Activated CD4-positive, alpha-beta T cell treated with anti-CD3 and anti-CD28 coated beads, Interleukin-2, Interleukin-4, amounts not matched to agents 100 ng/mL and 50 ng/mL, durations not matched to agents 16 hours and 8 hours (primary cell): ENCODE measurements at regions not wholly inside any gene's neighbourhood (a gene's known extent, or its start where the extent isn't known, plus 50 kb on each side); places are given as distances from the start of the nearest gene placed in this dataset.

Experiments used
- DNase-seq: peaks from one replicate; pipeline ENCODE4 v3.0.0-alpha.2; 2020; ENCODE audit warnings: low spot score

DNA sequence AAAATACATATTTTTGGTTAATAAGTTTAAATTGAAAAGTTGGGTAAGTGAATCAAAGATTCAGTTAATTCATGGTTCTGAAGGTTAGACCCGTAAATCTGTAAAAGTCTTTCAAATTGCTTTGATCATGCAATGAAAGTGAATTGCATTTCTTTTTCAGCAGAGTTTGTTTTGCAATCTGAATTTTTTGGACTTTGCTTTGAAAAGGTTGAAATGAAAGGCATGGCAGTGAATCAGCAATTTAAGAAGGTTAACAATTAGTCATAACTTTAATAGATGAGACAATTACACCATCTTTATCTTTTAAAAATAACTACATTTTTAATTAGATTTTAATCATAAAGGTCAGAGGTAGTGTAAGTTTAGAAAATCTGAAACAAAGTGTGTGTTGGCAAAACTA lies 310.9 kb upstream of the KCNJ16 start:
- DNase-seq = no peak

DNA sequence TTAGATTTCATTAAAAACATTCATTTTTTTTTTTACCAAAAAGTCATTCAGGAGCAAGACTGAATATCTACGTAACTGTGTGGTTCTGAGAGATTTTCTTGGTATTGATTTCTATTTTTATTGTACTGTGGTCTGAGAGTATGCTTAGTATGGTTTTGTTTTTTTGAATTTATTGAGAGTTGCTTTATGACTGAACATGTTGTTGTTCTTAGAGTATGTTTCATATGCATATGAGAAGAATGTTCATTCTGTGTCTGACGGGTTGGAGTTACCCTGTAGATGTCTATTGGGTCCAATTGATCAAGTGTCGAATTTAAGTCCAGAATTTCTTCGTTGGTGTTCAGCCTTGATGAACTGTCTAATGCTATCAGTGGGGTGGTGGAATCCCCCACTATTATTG lies 306.0 kb upstream of the KCNJ16 start:
- DNase-seq = no peak

DNA sequence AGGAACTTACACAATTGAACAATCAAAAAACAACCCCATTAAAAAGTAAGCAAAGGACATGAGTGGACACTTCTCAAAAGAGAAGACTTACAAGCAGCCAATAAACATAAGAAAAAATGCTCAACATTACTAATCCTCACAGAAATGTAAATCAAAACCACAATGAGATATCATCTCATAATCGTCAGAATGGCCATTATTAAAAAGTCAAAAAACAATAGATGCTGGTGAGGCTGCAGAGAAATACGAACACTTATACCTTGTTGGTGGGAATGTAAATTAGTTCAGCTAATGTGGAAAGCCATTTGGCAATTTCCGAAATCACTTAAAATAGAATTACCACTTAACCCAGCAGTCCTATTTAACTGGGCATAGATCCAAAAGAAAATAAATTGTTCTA lies 301.9 kb upstream of the KCNJ16 start:
- no peak for DNase-seq

DNA sequence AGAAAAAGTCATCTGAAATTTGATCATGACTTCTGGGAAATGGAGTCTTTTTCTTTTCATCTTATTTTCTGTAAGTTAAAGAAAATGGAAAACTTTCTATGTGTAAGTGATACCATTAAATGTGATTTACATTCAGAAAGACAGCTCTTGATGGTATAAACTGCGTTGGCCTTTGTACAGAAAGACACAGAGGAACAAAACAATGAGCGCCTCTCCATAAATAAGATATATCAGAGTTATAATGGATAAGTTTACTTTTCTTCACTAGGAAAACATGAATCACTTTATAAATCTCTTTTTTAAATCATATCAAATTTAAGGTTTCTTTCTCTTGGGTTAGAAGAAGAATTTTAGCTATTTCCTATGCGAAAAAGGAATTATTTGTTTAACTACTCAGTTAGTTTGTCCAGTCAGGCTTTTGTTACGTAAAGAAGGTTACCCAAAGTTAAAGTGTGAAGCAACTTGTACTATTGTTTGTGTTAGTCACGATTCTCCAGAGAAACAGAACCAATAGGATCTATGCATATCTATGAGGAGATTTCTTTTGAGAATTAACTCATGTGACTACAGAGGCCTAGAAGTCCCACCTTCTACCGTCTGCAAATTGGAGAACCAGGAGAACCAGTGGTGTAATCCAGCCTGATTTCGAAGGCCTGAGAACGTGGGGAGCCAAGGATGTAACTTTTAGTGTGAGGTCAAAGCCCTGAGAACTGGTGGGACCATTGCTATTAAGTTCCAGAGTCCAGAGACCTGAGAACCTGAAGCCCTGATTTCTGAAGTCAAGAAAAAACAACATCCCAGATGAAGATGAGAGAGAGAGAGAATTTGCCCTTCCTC lies 295.4 kb upstream of the KCNJ16 start:
- DNase-seq = no peak

DNA sequence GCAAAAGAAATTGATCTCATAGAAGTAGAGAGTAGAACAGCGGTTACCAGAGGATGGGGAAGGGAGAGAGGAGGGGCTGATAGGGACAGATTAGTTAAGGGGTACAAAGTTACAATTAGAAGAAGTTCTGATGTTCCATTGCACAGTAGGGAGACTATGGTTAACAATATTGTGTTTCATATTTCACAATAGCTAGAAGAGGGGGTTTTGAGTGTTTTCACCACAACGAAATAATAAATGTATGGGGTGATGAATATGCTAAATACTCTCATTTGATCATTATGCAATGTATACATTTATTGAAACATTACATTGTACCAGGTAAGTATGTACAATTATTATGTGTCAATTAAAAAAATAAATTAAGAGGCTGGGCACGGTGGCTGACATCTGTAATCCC lies 291.2 kb upstream of the KCNJ16 start:
- DNase-seq = no peak

DNA sequence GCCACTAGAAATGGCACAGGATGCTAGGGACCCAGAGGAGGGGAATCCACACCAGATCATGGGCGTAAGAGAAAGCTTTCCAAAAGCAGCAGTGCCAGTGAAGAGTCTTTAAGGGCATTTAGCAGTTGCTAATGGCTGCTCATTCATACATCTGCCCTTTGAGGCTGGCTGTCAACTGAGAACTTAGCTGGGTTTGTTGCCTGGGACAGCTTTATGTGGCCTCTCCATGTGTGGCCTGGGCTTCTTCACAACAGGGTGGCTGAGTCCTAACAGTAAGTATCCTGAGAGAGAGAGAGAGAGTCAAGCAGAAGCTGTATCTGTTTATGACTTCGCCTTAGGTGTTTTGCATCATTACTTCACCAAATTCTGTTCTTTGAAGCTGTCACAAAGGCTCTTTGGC lies 286.1 kb upstream of the KCNJ16 start:
- no peak for DNase-seq

DNA sequence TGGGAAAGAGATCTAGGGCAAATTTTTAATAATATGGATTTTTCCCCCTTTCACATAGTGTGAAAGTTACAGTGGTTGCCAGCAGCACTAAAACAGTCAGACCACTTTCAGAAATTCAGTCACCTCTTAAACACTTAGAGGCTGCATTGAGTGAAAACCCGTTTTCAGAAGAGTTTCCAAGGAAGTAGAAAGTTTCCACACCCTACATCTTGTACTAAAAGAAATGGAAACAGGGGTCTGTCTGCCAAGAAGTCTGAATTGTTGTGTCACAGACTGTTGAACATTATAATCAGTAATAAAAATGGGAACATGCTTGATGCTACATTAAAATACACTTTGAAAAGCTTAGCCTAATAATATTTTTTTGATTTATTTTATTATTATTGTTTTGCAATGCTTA lies 278.9 kb upstream of the KCNJ16 start:
- DNase-seq = no peak

DNA sequence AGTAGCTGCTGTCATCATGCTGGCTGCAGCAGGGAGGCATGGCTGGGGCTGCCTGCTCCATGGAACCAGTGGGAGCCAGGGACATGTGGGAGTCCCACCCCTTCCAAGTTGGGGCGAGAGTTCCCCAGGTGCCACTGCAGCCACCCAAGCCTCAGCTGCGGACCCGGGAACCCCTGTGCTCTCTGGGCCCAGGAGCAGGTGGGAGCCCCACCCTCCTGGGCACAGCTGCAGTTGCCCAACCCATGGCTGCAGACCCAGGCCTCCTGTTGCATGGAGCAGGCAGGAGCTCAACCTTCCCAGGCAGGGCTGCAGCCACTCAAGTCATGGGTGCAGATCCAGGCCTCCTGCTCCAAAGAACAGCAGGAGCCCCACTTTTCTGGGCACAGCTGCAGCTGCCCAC lies 274.2 kb upstream of the KCNJ16 start:
- no peak for DNase-seq

DNA sequence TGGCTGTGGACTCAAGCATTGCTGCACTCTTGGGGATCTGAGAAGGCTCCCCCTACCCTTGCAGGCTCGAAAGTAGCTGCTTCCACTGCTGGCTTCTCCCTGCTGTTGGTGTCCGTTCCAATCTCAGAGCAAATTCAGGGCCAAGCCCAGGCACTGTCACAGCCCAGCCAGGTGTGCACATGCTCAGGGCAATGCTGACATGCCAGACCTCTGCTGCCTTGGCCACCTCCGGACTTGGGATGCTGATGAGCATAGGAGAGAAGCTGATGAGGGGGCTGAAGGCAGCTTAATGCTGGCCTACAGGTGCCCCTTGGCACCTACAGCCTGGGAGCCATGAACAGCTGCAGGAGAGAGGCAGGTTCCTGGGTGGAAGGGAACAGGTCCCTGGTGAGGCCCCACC lies 273.7 kb upstream of the KCNJ16 start:
- DNase-seq = no peak

DNA sequence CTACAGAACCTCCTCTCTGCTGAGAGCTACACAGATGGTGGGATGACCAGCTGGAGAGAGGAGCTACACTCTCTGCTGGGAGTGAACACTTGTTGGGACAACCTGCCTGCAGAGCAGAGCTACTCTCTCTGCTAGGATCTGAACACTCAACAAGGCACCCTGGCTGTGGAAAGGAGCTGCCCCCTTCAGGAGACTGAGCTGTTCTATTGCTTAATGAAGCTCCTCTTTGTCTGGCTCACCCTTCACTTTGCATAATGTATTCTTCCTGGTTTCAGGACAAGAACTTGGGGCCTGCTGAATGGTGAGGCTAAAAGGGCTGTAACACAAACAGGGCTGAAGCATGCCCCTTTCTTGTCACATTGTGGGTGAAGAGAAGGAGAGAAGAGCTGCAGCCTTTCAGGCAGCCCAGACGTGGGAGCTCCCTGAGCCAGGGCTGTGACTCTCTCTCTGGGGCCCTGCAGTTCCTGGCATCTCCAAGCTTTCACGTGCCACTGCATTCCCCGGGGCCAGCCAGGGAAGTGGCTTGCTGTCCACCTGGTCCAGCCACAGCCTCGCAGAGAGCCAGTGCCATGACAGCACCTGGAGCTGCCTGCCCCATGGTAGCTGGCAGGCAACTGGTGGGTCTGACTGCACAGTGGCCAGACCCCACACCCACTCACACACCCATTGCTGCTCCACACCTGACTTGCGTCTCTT lies 272.8 kb upstream of the KCNJ16 start:
- DNase-seq = no peak

DNA sequence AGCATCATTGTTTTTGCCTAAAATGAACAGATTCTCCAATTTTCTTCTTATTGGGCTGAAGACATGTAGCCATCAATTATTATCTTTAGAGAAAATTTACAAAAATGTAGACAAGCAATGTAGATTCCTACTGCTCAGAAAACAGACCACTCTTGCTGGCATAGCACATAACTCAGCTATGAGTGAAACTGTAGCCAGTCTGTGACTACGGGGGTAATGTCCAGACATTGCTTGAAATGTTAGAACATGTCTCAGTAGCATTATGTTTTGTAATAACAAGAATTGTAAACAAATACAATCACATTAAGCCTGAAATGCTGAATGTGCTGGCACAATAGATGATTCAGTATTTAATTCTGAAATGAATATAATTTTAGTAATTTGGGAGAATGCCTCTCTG lies 265.7 kb upstream of the KCNJ16 start:
- no peak for DNase-seq

DNA sequence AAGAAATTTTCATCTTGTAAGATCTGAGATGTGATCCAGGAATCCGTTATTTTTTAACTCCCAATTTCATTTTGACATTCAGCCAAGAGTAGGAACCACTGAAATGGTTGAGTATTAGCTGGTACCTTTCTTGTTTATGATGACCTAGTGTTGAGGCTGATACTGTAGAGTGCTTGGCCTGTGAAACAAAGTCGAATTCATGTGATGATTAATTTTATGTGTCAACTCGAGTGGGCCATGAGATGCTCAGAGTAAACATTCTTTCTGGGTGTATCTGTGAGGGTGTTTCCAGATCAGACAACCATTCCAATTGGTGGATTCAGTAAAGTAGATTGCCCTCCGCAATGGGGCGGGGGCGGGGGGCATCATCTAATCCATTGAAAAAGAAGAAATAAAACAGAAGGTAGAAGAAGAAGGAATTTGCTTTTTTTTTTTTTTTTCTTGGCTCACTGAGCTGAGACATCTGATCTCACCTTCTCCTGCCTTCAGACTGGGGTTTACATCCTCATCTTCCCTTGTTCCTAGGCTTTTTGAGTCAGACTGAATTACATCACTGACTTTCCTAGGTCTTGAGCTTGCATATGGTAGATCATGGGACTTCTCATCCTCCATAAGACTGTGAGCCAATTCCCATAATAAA lies 264.6 kb upstream of the KCNJ16 start:
- no peak for DNase-seq

DNA sequence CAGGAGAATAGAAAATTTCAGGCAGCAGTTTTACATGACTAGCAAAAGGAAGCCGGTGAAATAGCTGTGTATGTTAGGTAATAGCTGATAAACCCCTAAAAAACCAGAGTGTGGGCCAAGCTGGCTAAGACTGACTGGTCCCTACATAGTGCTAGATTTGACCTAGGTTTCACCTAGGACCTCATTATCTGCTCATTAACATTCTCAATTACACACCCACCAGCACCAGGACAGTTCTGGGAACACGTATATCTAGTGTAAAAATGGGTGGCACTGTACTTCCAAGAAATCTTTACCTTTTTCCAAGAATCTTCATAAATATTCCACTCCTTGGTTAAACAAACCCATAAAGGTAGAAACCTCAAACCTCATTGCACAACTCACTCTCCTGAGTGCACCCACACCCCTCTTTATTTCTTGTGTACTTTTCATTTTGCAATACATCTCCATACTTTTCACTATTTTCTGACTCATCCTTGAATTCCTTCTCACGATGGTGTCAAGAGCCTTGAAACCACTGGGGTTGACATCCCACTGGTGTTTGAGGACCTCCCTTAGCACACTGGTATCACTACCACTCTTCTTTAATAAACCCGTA lies 262.7 kb upstream of the KCNJ16 start:
- no peak for DNase-seq

DNA sequence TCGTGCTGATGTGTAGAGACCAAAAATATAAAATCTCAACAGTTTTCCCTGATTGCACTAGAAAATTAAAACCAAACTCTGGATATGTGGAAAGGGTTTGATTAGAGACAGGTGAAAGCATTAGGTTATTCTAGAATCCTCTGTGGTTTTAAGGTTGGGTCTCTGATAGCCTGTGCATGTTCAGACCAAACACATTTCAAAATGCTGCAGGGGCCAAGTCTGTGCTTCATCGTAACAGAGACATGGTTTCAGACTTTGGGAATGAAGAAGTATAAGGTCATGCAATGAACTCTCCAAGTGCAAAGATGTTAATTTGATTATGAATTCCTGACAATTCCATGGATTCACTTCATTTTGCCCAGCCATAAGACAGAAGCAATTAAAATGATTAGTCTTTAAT lies 261.0 kb upstream of the KCNJ16 start:
- DNase-seq = no peak

DNA sequence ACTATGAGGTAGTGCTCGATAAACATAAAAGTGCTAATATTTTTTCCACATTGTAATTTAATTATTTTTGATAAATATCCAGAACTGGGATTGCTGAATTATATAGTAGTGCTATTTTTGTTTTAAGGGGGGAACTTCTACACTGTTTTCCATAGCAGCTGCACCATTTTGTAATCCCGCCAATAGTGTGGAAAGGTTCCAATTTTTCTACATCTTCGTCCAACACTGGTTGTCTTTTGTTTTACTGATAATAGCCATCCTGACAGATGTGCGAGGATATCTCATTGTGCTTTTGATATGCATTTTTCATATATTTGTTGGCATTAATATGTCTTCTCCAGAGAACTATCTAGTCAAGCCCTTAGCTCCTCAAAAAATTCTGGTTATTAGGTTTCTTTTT lies 259.6 kb upstream of the KCNJ16 start:
- DNase-seq = no peak

DNA sequence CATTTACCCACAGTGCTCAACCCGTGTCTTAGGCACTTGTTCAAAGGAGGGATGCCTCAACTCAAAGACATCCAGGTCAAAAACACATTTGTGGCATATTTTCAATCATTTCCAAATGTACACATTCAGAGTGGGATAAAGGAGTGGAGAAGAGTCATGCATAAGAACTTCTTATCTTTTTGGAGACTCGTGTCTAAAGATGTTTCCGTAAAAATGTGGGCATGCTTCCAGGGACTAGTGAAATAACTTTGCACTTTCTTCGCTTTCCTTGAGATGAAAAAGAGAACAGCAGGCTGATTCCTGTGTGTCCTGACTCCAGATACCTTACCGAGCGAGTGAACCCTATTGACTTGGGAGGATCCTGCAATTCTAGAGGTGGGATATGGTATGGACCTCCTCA lies 256.6 kb upstream of the KCNJ16 start:
- DNase-seq = no peak

DNA sequence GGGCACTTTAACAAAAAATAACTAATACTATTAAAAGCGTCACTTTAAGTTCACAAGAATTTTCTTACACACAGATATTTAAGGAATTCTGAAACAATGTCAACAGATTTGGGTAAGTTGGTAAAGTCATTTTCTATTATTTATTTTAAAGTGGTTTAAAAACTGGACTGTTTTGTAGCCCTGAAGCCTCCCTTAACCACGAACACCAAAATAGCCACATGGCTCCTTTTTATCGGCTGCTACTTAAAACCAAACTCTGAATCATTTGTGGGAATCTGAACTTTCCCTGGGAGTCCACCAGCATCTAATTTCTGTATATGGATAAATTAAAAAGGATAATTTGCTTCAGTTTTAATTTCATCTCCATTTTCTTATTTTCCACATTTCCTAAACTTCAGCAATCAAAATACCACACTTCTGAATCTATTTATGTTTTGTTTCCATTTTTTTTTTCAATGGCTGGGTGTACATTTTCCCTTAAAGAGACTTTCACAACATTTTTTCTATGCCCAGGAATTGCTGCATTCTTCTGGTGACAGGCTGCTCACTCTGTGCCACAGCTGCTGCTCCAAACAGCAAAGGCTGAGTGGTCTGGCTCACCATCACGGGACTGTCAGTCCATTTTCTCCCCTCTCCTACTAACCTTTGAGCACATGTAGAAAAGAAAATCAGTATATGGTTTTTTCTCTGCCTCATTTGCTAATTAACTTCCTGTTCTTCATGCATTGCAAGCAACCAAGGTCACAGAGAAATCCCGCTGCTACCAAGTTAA lies 255.5 kb upstream of the KCNJ16 start:
- DNase-seq = no peak

DNA sequence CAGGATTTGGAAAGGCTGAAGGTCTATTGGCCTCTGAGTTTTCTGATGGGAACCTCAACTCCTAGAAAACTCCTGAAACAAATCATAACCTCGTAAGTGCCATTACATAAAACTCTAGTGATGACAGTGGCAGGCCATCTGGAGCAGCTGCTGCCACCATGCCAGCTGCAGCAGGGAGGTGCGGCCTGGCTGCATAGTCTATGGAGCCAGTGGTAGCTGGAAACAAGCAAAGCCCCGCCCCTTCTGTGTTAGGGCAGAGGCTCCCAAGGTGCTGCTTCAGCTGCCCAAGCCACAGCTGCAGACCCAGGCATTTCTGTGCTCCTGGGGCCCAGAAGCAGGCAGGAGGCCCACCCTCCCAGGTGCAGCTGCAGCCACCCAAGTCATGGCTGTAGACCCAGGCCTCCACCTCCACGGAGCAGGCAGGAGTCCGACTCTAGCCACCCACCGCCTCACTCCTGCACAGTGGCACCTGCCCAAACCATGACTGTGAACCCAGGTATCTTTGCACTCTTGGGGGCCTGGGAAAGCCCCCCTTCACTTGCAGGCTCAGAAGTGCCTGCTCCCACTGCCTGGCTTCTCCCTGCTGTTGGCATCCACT lies 254.1 kb upstream of the KCNJ16 start:
- no peak for DNase-seq

DNA sequence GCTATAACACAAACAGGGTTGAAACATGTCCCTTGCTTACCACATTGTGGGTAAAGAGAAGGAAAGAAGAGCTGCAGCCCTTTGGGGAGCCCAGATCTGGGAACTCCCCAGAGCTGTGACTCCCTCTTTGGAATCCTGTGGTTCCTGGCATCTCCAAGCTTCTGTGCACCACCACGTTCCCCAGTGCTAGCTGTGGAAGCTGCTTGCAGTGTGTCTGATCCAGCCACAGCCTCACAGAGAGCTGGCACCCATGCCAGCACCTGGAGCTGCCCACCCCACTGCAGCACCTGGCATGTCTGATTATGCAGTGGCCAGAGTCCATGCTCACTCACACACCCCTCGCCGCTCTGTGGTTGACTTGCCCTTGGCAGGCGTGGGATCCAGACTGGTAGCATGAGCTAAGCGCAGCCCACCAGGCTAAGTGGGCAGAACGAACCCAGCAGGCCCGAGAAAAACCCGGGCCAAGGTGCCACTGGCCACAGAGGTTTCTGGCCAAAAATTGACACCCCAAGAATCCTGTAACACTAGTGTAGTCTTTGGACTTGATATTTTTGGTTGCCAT lies 252.6 kb upstream of the KCNJ16 start:
- DNase-seq = no peak

DNA sequence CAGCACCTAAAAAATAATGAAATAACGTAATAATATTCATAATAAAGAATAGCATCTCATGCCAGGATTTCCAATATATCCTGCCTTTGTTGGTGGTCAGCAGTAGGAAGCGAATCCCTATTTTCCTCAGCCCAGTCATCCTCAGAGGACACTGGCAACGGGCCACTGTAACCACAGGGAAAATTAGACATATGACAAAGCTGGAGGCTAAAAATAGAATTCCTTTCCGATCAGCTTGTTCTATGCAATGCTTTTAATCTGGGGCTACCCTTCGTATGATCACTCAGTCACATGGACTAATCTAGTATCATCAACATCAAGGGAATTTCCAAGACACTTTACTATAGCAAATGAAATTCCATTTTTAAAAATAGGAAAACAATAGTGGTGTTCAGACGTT lies 246.9 kb upstream of the KCNJ16 start:
- no peak for DNase-seq

DNA sequence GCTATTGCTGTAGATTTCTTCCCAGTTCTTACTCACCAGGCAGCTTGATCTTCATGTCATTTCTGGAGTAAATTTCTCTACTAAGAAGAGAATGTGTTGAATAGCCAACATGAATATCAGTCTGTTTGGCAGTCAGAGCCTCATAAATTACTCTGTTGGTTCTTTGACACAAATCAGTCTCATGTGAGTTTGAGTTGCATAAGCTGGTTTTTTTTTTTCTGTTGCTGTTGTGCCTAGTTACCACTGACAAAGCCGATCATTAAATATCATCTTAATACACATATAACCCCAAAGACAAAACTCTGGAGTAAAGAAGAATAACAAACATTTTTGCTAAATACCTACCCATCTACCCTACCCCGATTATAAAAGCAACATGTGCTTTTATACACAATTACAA lies 240.5 kb upstream of the KCNJ16 start:
- no peak for DNase-seq
